ENCODE measurements at regions not wholly inside any gene's neighbourhood (a gene's known extent, or its start where the extent isn't known, plus 50 kb on each side); places are given as distances from the start of the nearest gene placed in this dataset.

DNA sequence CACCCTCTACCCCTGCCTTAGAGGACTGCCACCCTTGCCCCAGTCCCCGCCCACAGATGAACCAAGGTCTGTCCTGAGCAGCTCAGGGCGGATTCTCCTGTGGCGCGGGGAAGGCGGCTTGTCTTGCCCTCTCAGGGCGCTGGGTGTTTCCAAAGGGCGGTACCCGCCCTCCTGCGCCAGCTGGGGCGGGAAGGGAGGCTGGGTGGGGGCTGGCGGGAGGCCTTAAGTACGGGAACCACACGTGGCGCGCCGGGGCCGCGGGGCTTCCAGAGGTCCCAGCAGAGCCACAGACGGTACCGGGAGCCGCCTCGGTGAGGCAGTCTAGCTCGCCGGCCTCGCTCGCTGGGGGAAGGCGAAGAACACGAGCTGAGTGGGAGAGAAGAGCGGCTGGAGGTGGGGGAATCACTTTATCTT lies 361.1 kb downstream of the MID1IP1 start:
- no peaks in the 10 kb centered on the region for H3K36me3 Mint-ChIP-seq
- peak; percentile 55 for ATAC-seq
- H3K9me3 Mint-ChIP-seq: no peaks in the 10 kb centered on the region
- H3K4me3 Mint-ChIP-seq: peak overlapping the region; percentile 32
- peak overlapping the region; percentile 69 for H3K27ac Mint-ChIP-seq
- H3K4me1 Mint-ChIP-seq: peaks cover 37% of the 10 kb centered on the region
- H3K27me3 Mint-ChIP-seq: peaks cover 21% of the 10 kb centered on the region

DNA sequence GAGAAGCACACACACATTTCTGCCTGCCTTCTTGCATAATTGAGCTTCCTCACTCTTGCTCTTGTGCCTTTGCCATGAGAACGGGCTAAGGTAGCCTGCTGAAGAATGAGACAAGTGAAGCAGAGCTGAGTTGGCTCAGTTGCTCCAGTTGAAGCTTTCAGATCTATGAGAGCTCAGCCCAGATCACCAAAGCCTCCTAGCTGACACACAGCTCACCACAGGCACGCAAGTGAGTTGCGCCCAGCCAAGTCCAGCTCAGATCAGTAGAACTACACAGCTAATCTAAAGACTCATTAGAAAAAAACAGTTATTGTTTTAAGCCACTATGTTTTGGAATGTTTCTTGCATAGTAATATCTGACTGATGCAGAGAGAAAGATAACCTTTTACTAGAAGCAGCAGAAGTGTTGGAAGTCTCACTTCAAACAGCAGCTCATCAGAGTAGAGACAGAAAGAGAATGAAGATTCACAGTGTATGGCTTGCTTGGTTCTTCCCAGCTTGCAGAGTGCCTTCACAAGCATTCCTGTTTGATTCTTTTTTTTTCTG lies 362.4 kb downstream of the MID1IP1 start:
- Mint-ChIP-seq H3K4me1 (peaks cover 37% of the 10 kb centered on the region), H3K9me3 (no peaks in the 10 kb centered on the region), H3K36me3 (no peaks in the 10 kb centered on the region), H3K27ac (no peak overlapping the region), H3K27me3 (peaks cover 31% of the 10 kb centered on the region), H3K4me3 (no peak overlapping the region)
- ATAC-seq: no peak

- no peaks in the 10 kb centered on the region for H3K36me3 Mint-ChIP-seq
- H3K27ac Mint-ChIP-seq: no peak overlapping the region
- peaks cover 36% of the 10 kb centered on the region for H3K27me3 Mint-ChIP-seq
- H3K9me3 Mint-ChIP-seq: no peaks in the 10 kb centered on the region
- no peak overlapping the region for H3K4me3 Mint-ChIP-seq
- ATAC-seq: no peak
- H3K4me1 Mint-ChIP-seq: peaks cover 31% of the 10 kb centered on the region
Measured at GRCh38 chrX:39164212-39164611, 363.0 kb downstream of the MID1IP1 start.

- Mint-ChIP-seq H3K27ac (no peak overlapping the region), H3K4me3 (no peak overlapping the region), H3K36me3 (no peaks in the 10 kb centered on the region), H3K27me3 (peaks cover 39% of the 10 kb centered on the region), H3K4me1 (peaks cover 22% of the 10 kb centered on the region), H3K9me3 (no peaks in the 10 kb centered on the region)
- no peak for ATAC-seq
Measured at GRCh38 chrX:39165185-39165584, 363.9 kb downstream of the MID1IP1 start.

DNA sequence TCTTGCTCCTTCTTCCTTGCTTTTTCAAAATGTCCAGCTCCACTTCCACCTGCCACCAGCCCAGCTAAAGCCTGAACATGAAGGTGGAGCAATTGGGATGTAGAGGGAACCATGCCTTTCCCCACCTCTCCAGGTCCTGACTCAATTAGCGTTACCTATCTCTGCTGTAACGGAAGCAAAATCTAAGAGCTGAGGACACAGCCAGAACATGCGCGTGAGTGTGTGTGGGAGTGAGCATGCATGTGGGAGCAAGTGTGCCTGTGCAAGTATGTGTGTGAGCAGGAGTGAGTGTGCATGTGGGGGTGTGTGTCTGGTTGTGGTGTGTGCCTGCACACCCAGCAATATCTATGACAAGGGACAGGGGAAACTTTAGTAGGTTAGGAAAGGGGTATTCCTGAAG lies 364.5 kb downstream of the MID1IP1 start:
- Mint-ChIP-seq H3K4me3 (no peak overlapping the region), H3K27ac (no peak overlapping the region), H3K4me1 (peaks cover 18% of the 10 kb centered on the region), H3K27me3 (peaks cover 39% of the 10 kb centered on the region), H3K9me3 (no peaks in the 10 kb centered on the region), H3K36me3 (no peaks in the 10 kb centered on the region)
- no peak for ATAC-seq

DNA sequence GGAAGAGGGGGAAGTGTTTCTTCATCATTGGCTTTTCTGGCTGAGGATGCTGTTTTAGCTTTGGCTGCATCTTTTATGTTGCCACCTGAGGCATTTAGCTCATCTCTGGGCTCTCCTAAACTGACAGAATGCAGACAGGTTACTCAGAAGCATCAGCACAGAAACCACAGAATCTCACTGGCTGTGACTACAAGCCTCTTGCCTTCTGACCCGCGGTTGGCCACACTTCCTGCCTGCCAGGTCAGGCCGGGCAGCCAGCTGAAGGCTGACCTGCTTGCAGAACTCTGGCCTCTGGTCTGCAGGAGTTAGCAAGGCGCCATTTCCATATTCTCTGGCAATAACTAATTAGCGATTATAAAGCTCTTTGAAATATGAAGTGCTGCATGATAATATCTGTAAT lies 366.5 kb downstream of the MID1IP1 start:
- H3K27me3 Mint-ChIP-seq: peaks cover 24% of the 10 kb centered on the region
- H3K4me1 Mint-ChIP-seq: peaks cover 5% of the 10 kb centered on the region
- H3K27ac Mint-ChIP-seq: no peak overlapping the region
- no peak for ATAC-seq
- no peaks in the 10 kb centered on the region for H3K36me3 Mint-ChIP-seq
- H3K4me3 Mint-ChIP-seq: no peak overlapping the region
- H3K9me3 Mint-ChIP-seq: no peaks in the 10 kb centered on the region

DNA sequence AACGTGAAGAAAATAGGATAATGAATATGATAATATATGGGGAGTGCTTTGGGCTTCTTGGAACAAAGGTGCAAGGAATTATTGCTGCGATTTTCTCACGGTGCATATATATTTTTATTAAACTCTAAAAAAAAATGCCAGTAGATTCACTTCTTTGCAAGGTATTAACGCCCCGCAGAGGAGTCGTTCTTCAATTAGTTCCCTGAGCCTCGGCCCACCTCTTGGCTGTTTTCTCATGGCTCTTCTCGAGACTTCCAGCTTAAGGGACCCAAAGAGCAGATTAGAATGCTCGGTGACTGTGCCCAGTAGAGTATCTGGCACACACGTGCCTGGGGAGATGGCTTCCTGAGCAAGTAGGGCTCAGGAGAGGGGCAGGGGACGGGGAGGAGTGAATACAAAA lies 367.4 kb downstream of the MID1IP1 start:
- Mint-ChIP-seq H3K9me3 (no peaks in the 10 kb centered on the region), H3K27ac (no peak overlapping the region), H3K36me3 (no peaks in the 10 kb centered on the region), H3K4me1 (no peaks in the 10 kb centered on the region), H3K4me3 (no peak overlapping the region), H3K27me3 (peaks cover 18% of the 10 kb centered on the region)
- no peak for ATAC-seq

- Mint-ChIP-seq H3K4me3 (no peak overlapping the region), H3K36me3 (no peaks in the 10 kb centered on the region), H3K27me3 (peaks cover 18% of the 10 kb centered on the region), H3K27ac (no peak overlapping the region), H3K4me1 (no peaks in the 10 kb centered on the region), H3K9me3 (no peaks in the 10 kb centered on the region)
- no peak for ATAC-seq
Measured at GRCh38 chrX:39169976-39170375, 368.7 kb downstream of the MID1IP1 start.

GRCh38 chrX:39170464-39170863 lies 369.2 kb downstream of the MID1IP1 start:
- no peak for ATAC-seq
- Mint-ChIP-seq H3K27me3 (peaks cover 18% of the 10 kb centered on the region), H3K4me1 (no peaks in the 10 kb centered on the region), H3K4me3 (no peak overlapping the region), H3K9me3 (no peaks in the 10 kb centered on the region), H3K36me3 (no peaks in the 10 kb centered on the region), H3K27ac (no peak overlapping the region)

DNA sequence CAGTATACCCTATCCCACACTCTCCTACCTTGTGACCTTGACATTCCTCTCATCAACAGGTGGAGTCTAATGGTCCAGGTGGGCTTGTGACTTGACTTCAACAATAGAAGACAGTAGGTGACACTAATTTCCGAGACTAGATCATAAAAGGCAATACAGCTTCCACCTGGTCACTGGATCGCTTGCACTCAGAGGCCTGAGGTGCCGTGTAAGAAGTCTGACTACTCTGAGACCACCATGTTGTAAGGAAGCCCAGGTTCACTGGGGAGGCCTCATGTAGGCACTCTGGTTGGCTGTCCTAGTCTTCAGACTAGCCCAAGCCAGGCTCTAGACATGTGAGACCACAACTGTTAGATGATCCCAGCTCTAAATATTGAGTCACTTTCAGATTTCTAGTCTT lies 370.4 kb downstream of the MID1IP1 start:
- H3K4me3 Mint-ChIP-seq: no peak overlapping the region
- no peak overlapping the region for H3K27ac Mint-ChIP-seq
- no peaks in the 10 kb centered on the region for H3K9me3 Mint-ChIP-seq
- peaks cover 18% of the 10 kb centered on the region for H3K27me3 Mint-ChIP-seq
- no peaks in the 10 kb centered on the region for H3K36me3 Mint-ChIP-seq
- no peaks in the 10 kb centered on the region for H3K4me1 Mint-ChIP-seq
- no peak for ATAC-seq

GRCh38 chrX:39174241-39174771 lies 373.0 kb downstream of the MID1IP1 start:
- no peak for ATAC-seq
- Mint-ChIP-seq H3K4me1 (no peaks in the 10 kb centered on the region), H3K9me3 (no peaks in the 10 kb centered on the region), H3K27me3 (peaks cover 12% of the 10 kb centered on the region), H3K27ac (no peak overlapping the region), H3K36me3 (no peaks in the 10 kb centered on the region), H3K4me3 (no peak overlapping the region)

DNA sequence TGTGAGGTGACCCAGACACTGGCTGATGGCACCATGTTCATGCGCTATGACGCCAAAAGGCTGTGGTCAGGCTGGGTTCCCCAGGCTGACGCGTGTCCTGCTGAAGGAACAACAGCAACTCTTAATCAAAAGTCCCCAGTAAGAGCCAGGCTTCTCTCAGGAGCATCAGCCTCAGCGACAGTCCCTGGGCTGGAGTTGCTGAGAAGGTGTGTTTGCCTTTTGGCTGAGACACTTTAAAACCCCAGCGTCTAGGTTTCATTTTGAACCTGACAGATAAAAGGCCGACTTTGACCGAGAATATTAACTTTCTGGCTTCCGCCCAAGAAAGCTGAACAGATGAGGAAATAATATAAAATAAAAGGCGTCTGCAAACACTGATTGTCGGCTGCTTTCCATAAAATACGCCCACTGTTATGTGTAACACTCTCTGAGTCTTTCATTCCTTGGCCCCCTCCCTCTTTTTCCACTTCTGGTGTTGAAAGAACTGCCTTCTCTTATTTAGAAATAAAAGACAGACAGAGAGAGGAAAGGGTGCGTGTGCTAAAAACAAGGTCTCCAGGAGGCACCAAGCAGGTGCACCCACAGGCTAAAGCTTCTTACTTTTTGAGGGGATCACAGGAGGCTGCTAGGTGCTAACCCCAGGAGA lies 373.6 kb downstream of the MID1IP1 start:
- no peak for ATAC-seq
- H3K36me3 Mint-ChIP-seq: no peaks in the 10 kb centered on the region
- no peak overlapping the region for H3K27ac Mint-ChIP-seq
- H3K27me3 Mint-ChIP-seq: peaks cover 10% of the 10 kb centered on the region
- H3K9me3 Mint-ChIP-seq: no peaks in the 10 kb centered on the region
- H3K4me3 Mint-ChIP-seq: no peak overlapping the region
- H3K4me1 Mint-ChIP-seq: no peaks in the 10 kb centered on the region

GRCh38 chrX:39175418-39176057 lies 374.3 kb downstream of the MID1IP1 start:
- H3K27ac Mint-ChIP-seq: no peak overlapping the region
- no peak overlapping the region for H3K4me3 Mint-ChIP-seq
- no peaks in the 10 kb centered on the region for H3K4me1 Mint-ChIP-seq
- H3K9me3 Mint-ChIP-seq: no peaks in the 10 kb centered on the region
- no peak for ATAC-seq
- H3K27me3 Mint-ChIP-seq: peaks cover 10% of the 10 kb centered on the region
- H3K36me3 Mint-ChIP-seq: no peaks in the 10 kb centered on the region

GRCh38 chrX:39176105-39176504 lies 374.8 kb downstream of the MID1IP1 start:
- Mint-ChIP-seq H3K4me3 (no peak overlapping the region), H3K27me3 (peaks cover 10% of the 10 kb centered on the region), H3K9me3 (no peaks in the 10 kb centered on the region), H3K27ac (no peak overlapping the region), H3K36me3 (no peaks in the 10 kb centered on the region), H3K4me1 (no peaks in the 10 kb centered on the region)
- ATAC-seq: no peak

GRCh38 chrX:39189431-39189830 lies 388.2 kb downstream of the MID1IP1 start:
- Mint-ChIP-seq H3K4me3 (no peak overlapping the region), H3K27ac (no peak overlapping the region), H3K9me3 (peaks cover 6% of the 10 kb centered on the region), H3K4me1 (no peaks in the 10 kb centered on the region), H3K36me3 (peaks cover 6% of the 10 kb centered on the region), H3K27me3 (peaks cover 40% of the 10 kb centered on the region)
- ATAC-seq: no peak

GRCh38 chrX:39194673-39195072 lies 393.4 kb downstream of the MID1IP1 start:
- peaks cover 34% of the 10 kb centered on the region for H3K27me3 Mint-ChIP-seq
- H3K9me3 Mint-ChIP-seq: no peaks in the 10 kb centered on the region
- H3K4me3 Mint-ChIP-seq: no peak overlapping the region
- H3K4me1 Mint-ChIP-seq: peaks cover 16% of the 10 kb centered on the region
- H3K36me3 Mint-ChIP-seq: no peaks in the 10 kb centered on the region
- no peak overlapping the region for H3K27ac Mint-ChIP-seq
- no peak for ATAC-seq

Data from stimulated activated memory B cell treated with anti-CD40 and anti-IgM and Interleukin-4, amounts not matched to agents 10 μg/mL and 1 μg/mL and 100 μg/mL, for 72 hours (primary cell).